Neuronal stem cell (in vitro differentiated cells): ENCODE measurements at regions not wholly inside any gene's neighbourhood (a gene's known extent, or its start where the extent isn't known, plus 50 kb on each side); places are given as distances from the start of the nearest gene placed in this dataset.

Experiments
- DNase-seq: peaks from one replicate; pipeline ENCODE4 v3.0.0-alpha.2; 2013; ENCODE audit warnings: low spot score
- H2AFZ ChIP-seq: one replicate; pipeline ENCODE4 v1.6.1; 2013; ENCODE audit warnings: mild to moderate bottlenecking, low read length, inconsistent platforms
- H2AK5ac ChIP-seq: 2 replicates; pipeline ENCODE4 v1.6.1; 2013; ENCODE audit warnings: low read depth, mild to moderate bottlenecking, inconsistent platforms, low read length, moderate library complexity, mixed read lengths
- H2BK120ac ChIP-seq: 2 replicates; pipeline ENCODE4 v1.6.1; 2013; ENCODE audit warnings: low read depth, mild to moderate bottlenecking, inconsistent platforms, low read length, moderate library complexity, mixed read lengths
- H2BK12ac ChIP-seq: one replicate; pipeline ENCODE4 v1.6.1; 2013; ENCODE audit warnings: low read length, inconsistent platforms
- H2BK15ac ChIP-seq: 2 replicates; pipeline ENCODE4 v1.6.1; 2013; ENCODE audit warnings: mild to moderate bottlenecking, low read length, inconsistent platforms, mixed read lengths
- H2BK5ac ChIP-seq: one replicate; pipeline ENCODE4 v1.6.1; 2013; ENCODE audit warnings: inconsistent platforms, mild to moderate bottlenecking, low read length, moderate library complexity
- H3K14ac ChIP-seq: one replicate; pipeline ENCODE4 v1.6.1; 2013; ENCODE audit warnings: low read length, inconsistent platforms
- H3K18ac ChIP-seq: 2 replicates; pipeline ENCODE4 v1.6.1; 2013; ENCODE audit warnings: low read length, inconsistent platforms
- H3K23ac ChIP-seq: 2 replicates; pipeline ENCODE4 v1.6.1; 2013; ENCODE audit warnings: low read depth, mild to moderate bottlenecking, mixed read lengths, low read length, inconsistent platforms; ENCODE audit not compliant: poor library complexity
- H3K27ac ChIP-seq: replicated peaks from 3 replicates; pipeline ENCODE4 v1.5.1; 2013; ENCODE audit warnings: low read length, inconsistent platforms
- H3K27me3 ChIP-seq, 3 experiments: 2 replicates each; pipeline ENCODE4 v1.6.1; 2013; ENCODE audit warnings: low read length in 3 of 3, mild to moderate bottlenecking in 2 of 3, inconsistent platforms in 1 of 3, low read depth in 1 of 3, mixed read lengths in 1 of 3, moderate library complexity in 1 of 3; ENCODE audit not compliant: control insufficient read depth in 3 of 3, insufficient read depth in 3 of 3
- H3K36me3 ChIP-seq, 2 donors: replicated peaks in 1 of 2; 2 replicates each; pipeline ENCODE4 v1.6.1; 2013; ENCODE audit warnings: low read length in 2 of 2; ENCODE audit not compliant: control insufficient read depth in 2 of 2, insufficient read depth in 2 of 2
- H3K4ac ChIP-seq: 2 replicates; pipeline ENCODE4 v1.6.1; 2013; ENCODE audit warnings: inconsistent platforms, mild to moderate bottlenecking, low read length, moderate library complexity
- H3K4me1 ChIP-seq, 2 donors: 1 replicate in 1 of 2; 2 replicates in 1 of 2; pipeline ENCODE4 v1.6.1; 2013; ENCODE audit warnings: low read length in 2 of 2, low read depth in 1 of 2; ENCODE audit not compliant: control insufficient read depth in 2 of 2, insufficient read depth in 1 of 2
- H3K4me2 ChIP-seq: one replicate; pipeline ENCODE4 v1.6.1; 2013; ENCODE audit warnings: mild to moderate bottlenecking, low read length, inconsistent platforms; ENCODE audit not compliant: insufficient read depth, poor library complexity, severe bottlenecking
- H3K4me3 ChIP-seq, 2 donors: 2 replicates each; pipeline ENCODE4 v1.5.1; 2013; ENCODE audit warnings: low read length in 2 of 2, mild to moderate bottlenecking in 2 of 2, inconsistent platforms in 1 of 2, moderate library complexity in 1 of 2
- H3K79me1 ChIP-seq: one replicate; pipeline ENCODE4 v1.6.1; 2013; ENCODE audit warnings: low read depth, mild to moderate bottlenecking, inconsistent platforms, low read length, moderate library complexity
- H3K9ac ChIP-seq: one replicate; pipeline ENCODE4 v1.6.1; 2013; ENCODE audit warnings: mild to moderate bottlenecking, low read depth, low read length, inconsistent platforms; ENCODE audit not compliant: poor library complexity
- H3K9me3 ChIP-seq, 2 donors: replicated peaks in 1 of 2; 2 replicates each; pipeline versions ENCODE3 to v1.6.1; 2013; ENCODE audit warnings: low read length in 2 of 2, mild to moderate bottlenecking in 2 of 2, inconsistent platforms in 1 of 2, low read depth in 1 of 2, mixed read lengths in 1 of 2, moderate library complexity in 1 of 2; ENCODE audit not compliant: control insufficient read depth in 2 of 2, insufficient read depth in 1 of 2
- H4K8ac ChIP-seq: one replicate; pipeline ENCODE4 v1.6.1; 2013; ENCODE audit warnings: low read depth, mild to moderate bottlenecking, inconsistent platforms, low read length, moderate library complexity
- H4K91ac ChIP-seq: one replicate; pipeline ENCODE4 v1.6.1; 2013; ENCODE audit warnings: low read length, low read depth, mild to moderate bottlenecking, inconsistent platforms; ENCODE audit not compliant: poor library complexity
- WGBS, 2 donors: extraction: QIAGEN DNeasy Blood & Tissue Kit; methylation state at CpG; one replicate each; pipeline ENCODE4 v1.1.7; 2013; ENCODE audit warnings: missing lambda C conversion rate in 2 of 2, mixed read lengths in 1 of 2; ENCODE audit not compliant: insufficient read length in 2 of 2, insufficient replicate concordance in 1 of 2; ENCODE audit errors: extremely low coverage in 2 of 2; 5-methylcytosine and 5-hydroxymethylcytosine counted together

DNA sequence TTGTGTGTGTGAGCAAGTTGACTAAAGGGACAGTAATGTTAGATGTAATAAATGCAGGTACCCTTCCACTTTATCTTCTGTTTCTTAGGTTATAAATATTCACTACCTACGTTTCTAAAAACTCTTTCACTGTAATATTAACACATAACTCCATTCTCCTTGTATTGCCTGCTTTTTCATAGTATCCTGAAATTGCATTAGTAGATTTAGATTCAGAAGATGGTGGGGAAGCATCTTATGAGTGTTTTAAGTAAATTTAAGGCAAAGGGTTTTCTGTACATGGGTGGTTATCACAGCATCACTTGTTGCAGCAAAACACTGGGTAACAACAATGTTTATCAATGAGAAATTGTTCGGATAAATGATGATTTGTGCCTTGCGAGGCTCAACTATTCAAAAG is 115.2 kb upstream of the VPREB1 start:
- Histone ChIP-seq H4K91ac (no peak overlapping the region), H3K4me2 (no peak overlapping the region), H2AK5ac (no peak overlapping the region), H3K27ac (no peak overlapping the region), H3K9ac (no peak overlapping the region), H4K8ac (no peak overlapping the region), H3K9me3 (no peaks in the 10 kb centered on the region), H2BK15ac (no peak overlapping the region), H3K14ac (no peak overlapping the region), H2BK12ac (no peak overlapping the region), H3K23ac (no peak overlapping the region), H2AFZ (no peak overlapping the region), H3K4me3 (no peak overlapping the region), H3K36me3 (no peaks in the 10 kb centered on the region), H3K27me3 (peaks cover 0 to 20% (median 6%) of the 10 kb centered on the region in 3 experiments), H3K18ac (no peak overlapping the region), H3K79me1 (no peaks in the 10 kb centered on the region), H2BK5ac (no peak overlapping the region), H3K4me1 (no peaks in the 10 kb centered on the region), H2BK120ac (no peak overlapping the region), H3K4ac (no peak overlapping the region)
- DNase-seq = no peak
- 100% methylated on average over 1 of the region's 3 CpGs; no CpG with 5 or more reads in 1 of the 2 donors for WGBS, 2 donors

DNA sequence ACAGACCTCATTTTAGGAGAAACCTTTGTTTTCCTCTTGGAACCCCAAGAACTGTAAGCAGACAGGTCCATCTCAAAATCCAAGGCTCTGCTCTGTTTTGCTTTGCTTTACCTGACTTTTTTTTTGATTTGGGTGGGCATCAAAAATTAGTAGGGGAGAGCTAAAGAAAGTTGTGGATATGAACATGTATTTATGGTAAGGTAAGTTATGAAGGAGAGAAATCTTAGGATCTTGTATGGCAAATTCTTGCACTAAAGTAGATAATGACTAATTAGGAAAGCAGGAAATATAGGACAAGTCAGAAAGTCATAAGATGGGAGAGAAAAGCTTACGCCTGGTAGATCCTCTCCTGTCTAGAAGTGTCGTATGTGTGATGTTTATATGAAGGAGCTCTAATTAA is 116.1 kb upstream of the VPREB1 start:
- H3K4me3 ChIP-seq = no peak overlapping the region
- H2BK5ac ChIP-seq = no peak overlapping the region
- H3K36me3 ChIP-seq = no peaks in the 10 kb centered on the region
- H3K27me3 ChIP-seq = peaks cover 0 to 20% (median 6%) of the 10 kb centered on the region in 3 experiments
- no peak overlapping the region for H3K18ac ChIP-seq
- H2AK5ac ChIP-seq = no peak overlapping the region
- no peak overlapping the region for H2AFZ ChIP-seq
- no peak overlapping the region for H3K14ac ChIP-seq
- H3K79me1 ChIP-seq = no peaks in the 10 kb centered on the region
- H3K23ac ChIP-seq = no peak overlapping the region
- WGBS, 2 donors = no CpG with 5 or more reads among the region's 2 CpGs
- no peaks in the 10 kb centered on the region for H3K4me1 ChIP-seq
- H3K27ac ChIP-seq = no peak overlapping the region
- no peak overlapping the region for H4K91ac ChIP-seq
- no peak overlapping the region for H2BK15ac ChIP-seq
- DNase-seq = no peak
- H3K4me2 ChIP-seq = no peak overlapping the region
- no peak overlapping the region for H3K4ac ChIP-seq
- no peak overlapping the region for H3K9ac ChIP-seq
- no peak overlapping the region for H4K8ac ChIP-seq
- H2BK12ac ChIP-seq = no peak overlapping the region
- H3K9me3 ChIP-seq = no peaks in the 10 kb centered on the region
- no peak overlapping the region for H2BK120ac ChIP-seq

DNA sequence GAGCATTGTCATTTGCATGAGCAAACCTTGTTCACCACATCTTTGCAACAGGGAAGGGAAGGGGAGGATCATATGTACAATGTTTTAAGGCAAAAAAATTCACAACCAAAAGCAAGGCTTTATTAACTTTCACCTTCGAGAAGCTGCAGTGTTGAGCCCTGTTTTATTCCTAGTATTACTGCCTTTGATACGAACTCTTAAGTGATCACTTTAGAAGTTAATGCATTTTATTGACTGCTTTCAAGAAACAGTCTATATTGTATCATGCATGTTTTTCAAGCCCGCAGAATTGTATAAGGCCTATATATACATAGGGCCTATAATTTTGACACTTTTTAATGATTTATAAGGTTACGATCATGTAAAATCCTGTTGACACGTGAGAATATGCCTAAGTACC is 117.5 kb upstream of the VPREB1 start:
- H3K4ac ChIP-seq = no peak overlapping the region
- H2BK15ac ChIP-seq = no peak overlapping the region
- H2BK5ac ChIP-seq = no peak overlapping the region
- H2BK120ac ChIP-seq = no peak overlapping the region
- H3K4me3 ChIP-seq = no peak overlapping the region
- H3K18ac ChIP-seq = no peak overlapping the region
- H3K27ac ChIP-seq = no peak overlapping the region
- no peak overlapping the region for H2BK12ac ChIP-seq
- H3K4me2 ChIP-seq = no peak overlapping the region
- WGBS, 2 donors = no CpG with 5 or more reads among the region's 5 CpGs
- no peak for DNase-seq
- no peak overlapping the region for H3K23ac ChIP-seq
- H3K14ac ChIP-seq = no peak overlapping the region
- no peak overlapping the region for H3K9ac ChIP-seq
- H3K4me1 ChIP-seq = no peaks in the 10 kb centered on the region
- no peak overlapping the region for H4K91ac ChIP-seq
- H3K27me3 ChIP-seq = peaks cover 0 to 20% (median 7%) of the 10 kb centered on the region in 3 experiments
- H3K79me1 ChIP-seq = no peaks in the 10 kb centered on the region
- H4K8ac ChIP-seq = no peak overlapping the region
- no peaks in the 10 kb centered on the region for H3K9me3 ChIP-seq
- no peak overlapping the region for H2AK5ac ChIP-seq
- H2AFZ ChIP-seq = no peak overlapping the region
- H3K36me3 ChIP-seq = no peaks in the 10 kb centered on the region

DNA sequence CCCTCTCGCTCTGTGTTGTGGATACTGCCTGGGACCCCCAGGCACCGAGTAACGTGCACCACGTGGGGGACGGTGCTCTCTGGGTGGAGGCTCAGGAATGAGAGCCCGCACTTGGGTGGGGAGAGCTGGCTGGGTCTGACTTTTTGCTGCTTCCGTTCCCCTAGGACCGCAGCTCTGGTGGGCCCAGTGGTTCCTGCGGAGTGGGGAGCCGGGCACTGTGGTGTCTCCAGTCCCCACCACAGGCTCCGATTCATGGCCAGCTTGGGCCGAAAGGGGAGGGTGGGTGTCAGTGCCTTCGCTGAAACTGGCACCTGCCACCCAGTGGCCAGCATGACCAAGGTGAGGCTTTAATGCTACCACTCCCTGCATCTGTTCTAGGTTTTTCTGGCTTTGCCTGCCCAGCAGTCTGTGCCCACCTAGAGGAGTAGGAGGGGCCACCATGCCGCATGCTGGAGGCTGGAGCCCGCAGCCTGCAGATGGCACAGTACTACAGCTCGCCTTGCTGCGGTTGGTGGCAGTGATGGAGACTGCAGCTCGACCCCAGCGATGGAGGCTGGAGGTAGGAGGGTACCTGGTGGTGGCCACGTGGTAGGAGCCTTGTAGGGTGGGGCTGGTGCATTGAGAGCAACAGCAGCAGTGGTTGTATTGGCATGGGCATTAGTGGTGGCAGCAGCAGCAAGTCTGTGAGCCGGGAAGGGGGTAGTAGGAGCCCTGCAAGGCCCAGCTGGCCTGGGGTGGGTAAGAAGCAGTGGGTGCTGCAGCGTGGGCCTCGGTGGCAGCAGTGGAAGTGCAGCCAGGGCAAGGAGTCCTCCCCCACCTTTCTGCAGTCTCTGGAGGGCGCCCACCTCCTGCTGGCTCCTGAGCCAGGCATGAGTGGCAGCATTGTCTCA is 118.8 kb upstream of the VPREB1 start:
- Histone ChIP-seq H3K27me3 (peaks cover 0 to 20% (median 3%) of the 10 kb centered on the region in 3 experiments), H2AFZ (peak overlapping the region; percentile 11), H3K9ac (peak overlapping the region; percentile 70), H3K14ac (peak overlapping the region; percentile 82), H4K91ac (no peak overlapping the region), H3K27ac (no peak overlapping the region), H3K79me1 (no peaks in the 10 kb centered on the region), H3K23ac (peak overlapping the region; percentile 99), H2BK5ac (no peak overlapping the region), H3K4me3 (peak overlapping the region in 1 of 2 donors; percentile 20), H3K4me2 (no peak overlapping the region), H4K8ac (peak overlapping the region; percentile 65), H2BK12ac (peak overlapping the region; percentile 41), H3K9me3 (no peaks in the 10 kb centered on the region), H2BK15ac (no peak overlapping the region), H2BK120ac (no peak overlapping the region), H3K4me1 (no peaks in the 10 kb centered on the region), H2AK5ac (peak overlapping the region; percentile 56), H3K18ac (peak overlapping the region; percentile 80), H3K4ac (no peak overlapping the region), H3K36me3 (no peaks in the 10 kb centered on the region)
- no peak for DNase-seq
- WGBS, 2 donors = no CpG with 5 or more reads among the region's 24 CpGs
